HG03565 (cell line): ENCODE measurements at regions not wholly inside any gene's neighbourhood (a gene's known extent, or its start where the extent isn't known, plus 50 kb on each side); places are given as distances from the start of the nearest gene placed in this dataset.

Source experiments
- ATAC-seq: cut with Tn5 transposase; IDR thresholded peaks from one replicate; pipeline ENCODE4 v1.9.1; 2021; ENCODE audit warnings: mild to moderate bottlenecking, moderate library complexity; ENCODE audit not compliant: unreplicated experiment

- no peak for ATAC-seq
These were observed 464.5 kb upstream of the CHST9 start for GRCh38 chr18:27649621-27650020.

GRCh38 chr18:27645929-27646328 is 460.8 kb upstream of the CHST9 start:
- ATAC-seq, result no peak

- ATAC-seq, result no peak
These were observed 451.5 kb upstream of the CHST9 start for GRCh38 chr18:27636576-27637085.

- ATAC-seq, result no peak
These were observed 447.6 kb upstream of the CHST9 start for GRCh38 chr18:27632706-27633105.

DNA sequence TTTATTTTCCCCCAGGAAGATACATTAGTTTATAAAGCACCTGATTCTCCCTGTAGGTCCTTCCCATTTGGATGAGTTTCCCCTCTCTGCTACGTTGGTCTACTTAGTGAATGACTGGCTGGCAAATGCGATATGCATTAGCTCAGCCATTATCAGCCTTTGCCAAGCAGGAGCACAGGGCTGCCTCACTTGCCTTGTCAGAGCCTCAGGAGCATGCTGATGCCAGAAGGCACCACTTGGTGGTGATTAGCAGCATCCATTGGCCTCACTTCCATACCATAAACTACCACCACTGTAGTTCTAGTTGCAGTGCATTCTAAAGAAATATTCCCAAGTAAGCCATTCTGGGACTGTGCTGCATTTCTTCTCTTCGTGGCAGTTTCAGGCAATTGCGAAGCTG is 442.8 kb upstream of the CHST9 start:
- no peak for ATAC-seq

GRCh38 chr18:27621236-27621890 is 436.3 kb upstream of the CHST9 start:
- no peak for ATAC-seq

- ATAC-seq, result no peak
These were observed 434.8 kb upstream of the CHST9 start for GRCh38 chr18:27619906-27620305.

DNA sequence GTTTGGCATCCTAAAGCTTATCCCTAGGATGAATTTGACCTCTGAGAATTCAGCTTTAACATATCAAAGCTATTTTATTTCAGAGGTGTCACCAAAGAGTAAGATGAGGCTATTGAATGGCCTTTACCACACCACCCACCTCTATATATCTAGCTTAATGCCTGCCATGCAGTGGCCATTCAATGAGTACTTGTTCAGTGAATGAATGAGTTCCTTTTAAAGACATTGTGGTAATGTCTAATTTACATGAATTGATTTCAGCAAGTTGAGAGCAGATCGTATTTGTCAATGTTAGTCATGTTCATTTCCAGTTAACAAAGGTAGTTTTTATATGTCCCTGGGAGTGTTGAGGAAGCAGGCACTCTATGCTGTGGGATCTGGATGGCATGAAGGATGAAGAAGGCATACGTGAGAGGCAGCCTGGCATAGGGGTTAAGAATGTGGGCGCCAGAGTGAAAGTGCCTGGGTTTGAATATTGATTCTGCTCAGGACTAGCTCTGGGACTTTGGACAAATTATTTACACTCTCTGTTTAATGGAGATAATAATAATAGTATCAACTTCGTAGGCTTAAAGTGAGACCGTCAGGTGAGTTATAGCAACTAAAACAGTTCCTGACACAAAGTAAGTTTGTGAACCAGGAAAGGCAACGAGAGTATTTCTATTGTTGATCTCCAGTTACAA is 434.1 kb upstream of the CHST9 start:
- ATAC-seq, result no peak

DNA sequence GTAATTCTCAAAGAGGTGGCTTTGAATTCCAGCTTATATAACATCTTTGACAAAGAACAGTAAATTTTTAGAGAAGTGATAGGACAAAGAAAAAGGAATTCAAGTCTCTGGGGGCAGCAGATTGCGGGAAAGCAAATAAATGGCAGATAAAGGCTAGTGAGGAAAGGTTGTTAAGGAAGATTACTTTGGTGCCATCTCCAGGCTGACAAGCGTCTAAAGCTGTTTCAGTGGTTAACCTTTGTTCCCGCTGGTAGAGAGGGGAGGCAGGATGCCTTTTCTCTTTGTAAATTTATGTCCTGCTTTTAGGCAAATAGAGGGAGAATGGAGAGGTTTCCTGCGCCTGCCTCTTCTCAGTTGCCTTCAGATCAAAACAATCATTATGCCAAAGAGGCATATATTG is 431.2 kb upstream of the CHST9 start:
- no peak for ATAC-seq

GRCh38 chr18:27614951-27615844 is 430.1 kb upstream of the CHST9 start:
- no peak for ATAC-seq

- ATAC-seq, result no peak
These were observed 424.1 kb upstream of the CHST9 start for GRCh38 chr18:27609221-27609620.

- no peak for ATAC-seq
These were observed 423.6 kb upstream of the CHST9 start for GRCh38 chr18:27608742-27609141.

- ATAC-seq, result no peak
These were observed 423.1 kb upstream of the CHST9 start for GRCh38 chr18:27608174-27608573.

DNA sequence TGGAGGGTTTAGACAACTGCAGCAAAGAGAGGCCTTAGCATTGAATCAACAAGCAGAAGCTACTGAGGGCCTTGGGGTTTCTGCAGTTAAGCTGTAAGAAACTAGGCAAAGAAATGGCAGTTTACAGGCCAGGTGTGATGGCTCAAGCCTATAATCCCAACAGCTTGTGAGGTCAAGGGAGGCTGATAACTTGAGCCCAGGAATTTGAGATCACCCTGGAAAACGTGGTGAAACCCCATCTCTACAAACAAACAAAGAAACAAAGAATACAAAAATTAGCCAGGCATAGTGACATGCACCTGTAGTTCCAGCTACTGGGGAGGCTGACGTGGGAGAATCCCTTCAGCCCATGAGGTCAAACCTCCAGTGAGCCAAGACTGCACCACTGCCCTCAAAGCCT is 421.6 kb upstream of the CHST9 start:
- no peak for ATAC-seq

DNA sequence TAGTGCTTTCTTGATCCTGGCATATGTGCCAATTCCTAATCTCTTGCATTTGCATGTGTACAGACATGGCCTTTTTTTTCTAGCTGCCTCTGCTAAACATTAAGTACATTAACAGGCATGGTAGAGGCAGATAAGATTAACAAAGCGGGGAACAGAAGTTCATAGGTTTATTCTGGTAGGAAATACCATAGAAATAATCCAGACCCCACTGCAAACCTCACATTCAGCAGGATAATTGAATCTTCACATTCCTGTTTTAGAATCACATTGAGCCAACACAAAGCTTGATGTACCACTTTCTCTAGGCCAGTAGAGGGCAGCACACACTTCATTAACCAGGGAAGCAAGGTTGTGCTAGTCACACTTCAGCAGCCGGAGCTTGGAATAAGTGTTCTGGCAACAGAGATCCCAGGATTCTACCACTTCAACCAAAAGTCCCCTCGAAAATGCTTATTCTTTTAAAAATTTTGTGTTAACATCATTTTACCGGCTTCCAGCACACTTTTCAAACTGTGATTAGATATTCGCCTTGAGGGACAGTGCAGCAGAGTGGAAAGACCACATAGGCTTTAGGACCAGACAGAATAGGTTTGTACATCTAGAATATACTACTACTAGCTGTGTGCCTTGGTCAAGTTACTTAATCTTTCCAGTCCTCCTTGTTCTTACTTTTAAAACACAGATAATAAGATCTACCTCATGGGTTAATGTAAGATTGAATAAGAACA is 420.2 kb upstream of the CHST9 start:
- peak; percentile 67 for ATAC-seq

- no peak for ATAC-seq
These were observed 419.5 kb upstream of the CHST9 start for GRCh38 chr18:27604583-27604982.

DNA sequence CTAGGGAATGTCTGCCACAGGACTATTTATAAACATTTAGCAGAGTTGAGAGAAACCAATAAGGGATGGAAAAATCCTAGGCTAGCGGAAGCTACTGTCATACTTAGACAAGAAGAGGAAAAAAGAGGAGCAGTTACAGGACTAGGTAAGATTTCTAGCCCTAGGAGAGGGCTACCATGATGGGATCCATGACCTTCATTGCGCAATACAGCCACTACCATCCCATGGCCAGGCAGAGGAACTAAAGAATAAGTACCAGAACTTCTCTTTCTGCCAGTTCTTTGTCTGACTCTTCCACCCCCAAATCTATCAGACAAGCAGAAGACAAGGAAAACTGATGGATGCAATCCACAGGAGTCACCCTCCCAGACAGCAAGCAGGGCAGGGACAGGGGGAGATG is 417.0 kb upstream of the CHST9 start:
- ATAC-seq, result no peak

GRCh38 chr18:27600245-27600644 is 415.1 kb upstream of the CHST9 start:
- peak; percentile 38 for ATAC-seq

GRCh38 chr18:27599202-27599829 is 414.2 kb upstream of the CHST9 start:
- ATAC-seq, result peak; percentile 74

- no peak for ATAC-seq
These were observed 410.2 kb upstream of the CHST9 start for GRCh38 chr18:27595113-27595838.
